T-helper 9 cell (primary cell): ENCODE measurements at regions not wholly inside any gene's neighbourhood (a gene's known extent, or its start where the extent isn't known, plus 50 kb on each side); places are given as distances from the start of the nearest gene placed in this dataset.

Experiments used
- DNase-seq: peaks from one replicate; pipeline ENCODE4 v3.0.0-alpha.2; 2020

DNA sequence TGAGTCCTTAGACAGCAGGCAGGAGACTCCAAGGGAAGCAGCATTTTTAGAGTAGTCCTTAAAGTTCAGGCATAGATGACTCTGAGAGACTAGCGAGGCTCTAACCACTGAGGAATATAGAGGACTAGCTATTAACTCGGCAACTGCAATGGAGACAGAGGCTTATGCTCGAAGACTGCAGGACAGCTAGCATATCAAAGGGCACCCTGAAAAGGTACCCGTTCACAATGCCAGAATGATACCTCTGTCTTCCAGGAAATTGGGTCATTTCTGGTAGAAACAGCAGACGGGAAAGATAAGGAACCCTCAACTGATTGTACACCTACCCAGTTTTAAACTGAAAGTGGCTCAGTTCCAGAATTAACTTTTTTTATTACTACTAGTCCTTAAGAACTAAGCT is 1204.0 kb upstream of the ZEB2 start:
- no peak for DNase-seq

DNA sequence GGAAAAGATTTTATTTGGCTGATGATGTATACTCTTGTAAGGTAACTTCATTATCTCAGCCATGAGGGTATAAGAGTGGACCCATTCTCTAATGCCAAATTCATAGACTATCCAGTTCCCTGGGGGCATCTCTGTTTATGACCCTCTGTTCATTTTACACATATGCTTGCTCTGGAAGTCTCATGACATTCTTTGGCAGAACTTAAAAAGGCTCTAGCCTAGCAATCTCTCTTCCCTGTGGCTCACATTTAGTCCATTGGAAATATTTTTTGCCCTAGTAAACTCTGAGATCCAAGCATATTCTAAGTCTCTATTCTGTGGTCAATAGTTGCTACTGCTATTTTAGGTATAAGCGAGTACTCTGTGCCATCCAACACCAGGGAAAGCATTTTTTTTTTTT is 1201.8 kb upstream of the ZEB2 start:
- no peak for DNase-seq

DNA sequence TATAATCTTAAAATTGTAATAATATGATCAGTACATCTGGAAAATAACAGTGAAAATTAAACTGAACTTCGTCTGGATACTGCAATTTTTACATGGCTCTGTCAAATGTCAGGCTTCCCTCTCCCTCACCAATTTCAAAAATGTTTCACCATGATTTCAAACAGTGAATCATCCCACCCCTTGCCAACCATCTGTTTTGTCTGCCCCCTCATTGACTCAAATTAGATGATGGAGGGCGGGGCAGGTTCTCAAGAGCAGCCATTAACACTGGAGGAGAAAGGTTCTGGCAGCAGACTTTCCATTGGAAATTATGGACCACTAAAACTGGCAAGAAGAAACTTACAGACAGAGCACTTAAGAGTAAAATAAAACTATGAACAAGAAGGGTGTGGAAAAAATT is 1195.7 kb upstream of the ZEB2 start:
- no peak for DNase-seq

DNA sequence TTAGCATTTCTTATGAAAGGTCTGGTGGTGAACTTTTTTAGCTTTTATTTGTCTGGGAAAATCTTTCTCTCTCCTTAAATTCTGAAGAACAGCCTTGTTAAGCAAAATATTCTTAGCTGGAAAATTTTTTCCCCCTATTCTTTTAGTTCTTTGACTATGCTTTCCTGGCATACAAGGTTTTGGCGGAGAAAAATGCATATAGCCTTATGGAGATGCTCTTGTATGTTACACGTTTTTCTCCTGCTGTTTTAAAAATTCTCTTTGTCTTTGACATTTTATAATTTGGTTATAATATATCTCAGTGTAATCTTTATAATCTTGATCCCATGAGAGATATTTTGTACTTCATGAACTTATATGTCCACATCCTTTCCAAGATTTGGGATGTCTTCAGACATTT is 1190.4 kb upstream of the ZEB2 start:
- no peak for DNase-seq

DNA sequence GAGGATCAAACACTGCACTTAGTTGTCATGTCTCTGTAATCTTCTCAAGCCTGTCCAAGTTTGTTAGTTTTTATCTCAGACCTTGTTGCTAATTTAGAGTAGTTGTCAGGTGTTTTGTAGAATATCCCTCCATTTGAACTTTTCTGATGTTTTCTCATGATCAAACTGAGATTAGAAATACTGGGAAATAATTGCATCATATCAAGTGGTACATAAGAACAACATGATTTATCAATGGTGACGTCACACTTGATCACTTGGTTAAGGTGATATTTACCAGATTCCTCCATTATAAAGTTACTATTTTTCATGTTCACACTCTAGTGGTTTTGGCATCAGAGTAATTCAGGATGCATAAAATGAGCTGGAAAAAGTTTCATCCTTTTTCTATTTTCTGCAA is 1182.4 kb upstream of the ZEB2 start:
- DNase-seq, result no peak

GRCh38 chr2:145692971-145693478 is 1173.1 kb upstream of the ZEB2 start:
- no peak for DNase-seq

DNA sequence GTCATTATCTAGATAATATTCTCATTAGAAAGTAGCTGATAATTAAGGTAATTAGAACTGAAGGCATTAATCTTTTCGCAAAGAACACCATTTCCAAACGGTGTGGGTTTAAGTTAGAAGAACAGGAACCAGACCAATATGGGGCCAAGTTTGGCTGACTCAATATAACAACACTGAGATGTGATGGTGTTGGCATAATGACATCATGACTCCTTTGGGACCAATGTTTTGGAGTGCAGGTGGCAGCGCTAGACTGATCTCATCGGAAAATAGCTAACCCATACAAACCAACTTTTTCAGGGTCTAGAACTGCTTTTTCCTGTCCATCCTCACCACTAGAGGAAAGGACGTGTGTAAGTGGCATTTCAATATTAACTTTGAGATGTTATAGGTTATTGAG is 1171.7 kb upstream of the ZEB2 start:
- DNase-seq, result no peak

GRCh38 chr2:145690183-145690778 is 1170.4 kb upstream of the ZEB2 start:
- no peak for DNase-seq

- no peak for DNase-seq
These were observed 1169.4 kb upstream of the ZEB2 start for GRCh38 chr2:145689277-145689676.

DNA sequence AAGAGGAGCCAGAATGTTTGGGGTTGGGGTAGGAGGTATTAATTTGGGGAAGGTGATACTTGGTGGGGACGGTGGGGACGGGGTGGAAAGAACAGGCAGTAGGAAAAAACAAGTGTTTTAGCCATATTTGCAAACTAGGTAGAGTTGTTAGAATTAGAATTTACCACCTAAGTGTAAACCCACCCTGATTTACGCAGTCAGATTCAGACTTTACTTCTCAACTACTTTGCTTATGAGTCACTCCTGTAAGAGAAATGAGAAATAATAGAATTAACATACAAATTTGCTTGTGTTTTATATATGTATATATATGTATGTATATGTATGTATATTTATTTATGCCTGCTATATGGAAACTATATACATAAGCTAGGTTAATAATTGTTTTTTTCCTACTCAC is 1168.2 kb upstream of the ZEB2 start:
- no peak for DNase-seq

GRCh38 chr2:145687442-145688134 is 1167.7 kb upstream of the ZEB2 start:
- no peak for DNase-seq

DNA sequence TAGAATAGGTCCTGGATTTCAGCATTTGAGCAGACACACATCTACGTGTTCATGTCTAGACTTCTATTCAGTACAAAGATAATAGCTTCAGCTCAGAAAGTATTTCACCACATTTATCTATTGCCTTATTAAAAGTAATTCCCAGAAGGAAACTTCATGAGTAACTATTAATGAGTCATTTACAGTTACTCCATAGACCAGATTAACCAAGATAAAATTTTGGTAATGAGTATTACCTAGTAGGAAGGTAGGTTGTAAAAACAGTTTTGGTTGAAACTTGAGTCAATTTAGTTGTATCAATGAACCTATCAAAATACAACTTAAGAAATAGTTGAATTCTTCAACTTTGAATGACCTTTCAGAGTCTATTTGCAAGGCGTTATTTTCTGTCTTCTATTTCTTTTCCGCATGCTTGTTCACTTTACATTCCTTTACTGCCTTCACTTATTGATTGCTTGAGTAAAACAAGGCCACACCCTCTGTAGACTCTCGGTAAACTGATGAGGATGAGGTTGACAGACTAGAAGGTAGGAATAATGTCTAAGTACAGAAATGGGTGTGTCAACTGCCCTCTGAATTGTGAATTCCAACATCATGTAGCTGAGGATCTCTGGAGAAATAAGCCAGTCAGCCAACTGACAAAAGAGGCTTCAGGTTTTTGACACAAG is 1165.6 kb upstream of the ZEB2 start:
- no peak for DNase-seq

DNA sequence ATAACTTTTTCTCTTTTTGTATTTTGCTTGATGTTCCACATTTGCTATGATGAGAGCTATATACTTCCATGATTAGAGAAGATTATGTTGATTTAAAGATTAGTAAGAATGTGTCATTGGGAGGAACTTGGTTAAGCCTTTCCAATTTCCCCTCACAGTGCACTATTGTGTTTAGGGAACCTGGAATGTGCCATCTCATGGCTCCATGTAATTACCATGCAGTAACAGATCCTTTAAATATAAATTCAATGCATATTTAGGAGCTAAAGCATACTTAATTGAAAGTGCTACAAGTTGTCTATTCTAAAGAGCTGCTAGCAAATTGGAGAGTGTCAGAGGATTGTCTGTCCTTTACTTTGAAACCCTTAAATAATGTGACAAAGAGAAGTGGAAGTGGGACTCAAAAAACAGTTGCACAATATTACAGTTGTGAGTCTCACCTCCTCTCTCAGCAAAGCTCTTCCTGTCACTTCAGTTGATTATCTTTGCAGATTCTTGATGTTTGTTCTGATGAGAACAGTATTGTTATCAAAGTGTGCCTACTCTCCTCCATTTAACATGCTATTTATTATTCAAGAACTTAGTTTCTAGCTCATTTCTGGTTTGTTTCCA is 1162.7 kb upstream of the ZEB2 start:
- no peak for DNase-seq

GRCh38 chr2:145680276-145680675 is 1160.4 kb upstream of the ZEB2 start:
- no peak for DNase-seq

DNA sequence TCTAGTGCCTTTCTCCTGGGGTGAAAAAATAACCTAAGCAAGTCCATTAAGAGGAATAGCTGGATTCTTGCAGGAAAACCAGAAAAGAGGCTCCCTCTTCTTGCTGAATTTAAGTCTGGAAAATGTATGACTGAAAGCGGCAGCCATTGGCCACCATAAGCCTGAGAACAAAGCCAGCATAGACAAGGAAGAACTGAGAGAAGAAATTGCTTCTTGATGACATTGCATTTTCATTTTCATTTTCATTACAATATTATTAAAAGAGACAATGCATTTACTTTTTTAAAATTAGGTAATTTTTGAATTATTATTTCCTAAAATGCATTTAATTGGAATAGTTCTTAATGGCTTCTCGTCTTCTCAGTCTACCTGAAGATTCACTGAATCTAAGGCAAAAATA is 1157.5 kb upstream of the ZEB2 start:
- DNase-seq, result no peak

DNA sequence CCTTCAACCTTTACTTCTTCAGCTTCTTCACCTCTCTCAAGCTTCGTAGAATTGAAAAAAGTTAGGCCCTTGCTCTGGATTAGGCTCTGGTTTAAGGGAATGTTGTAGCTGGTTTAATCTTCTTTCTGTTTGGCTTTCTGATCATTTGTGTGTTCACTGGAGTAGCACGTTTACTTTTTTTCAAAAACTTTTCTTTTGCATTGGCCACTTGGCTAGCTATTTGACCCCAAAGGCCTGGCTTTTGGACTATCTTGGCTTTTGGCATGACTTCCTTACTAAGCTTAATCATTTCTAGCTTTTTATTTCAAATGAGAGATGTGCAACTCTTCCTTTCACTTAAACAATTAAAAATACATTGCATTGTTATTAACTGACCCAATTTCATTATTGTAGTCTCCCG is 1154.8 kb upstream of the ZEB2 start:
- no peak for DNase-seq

DNA sequence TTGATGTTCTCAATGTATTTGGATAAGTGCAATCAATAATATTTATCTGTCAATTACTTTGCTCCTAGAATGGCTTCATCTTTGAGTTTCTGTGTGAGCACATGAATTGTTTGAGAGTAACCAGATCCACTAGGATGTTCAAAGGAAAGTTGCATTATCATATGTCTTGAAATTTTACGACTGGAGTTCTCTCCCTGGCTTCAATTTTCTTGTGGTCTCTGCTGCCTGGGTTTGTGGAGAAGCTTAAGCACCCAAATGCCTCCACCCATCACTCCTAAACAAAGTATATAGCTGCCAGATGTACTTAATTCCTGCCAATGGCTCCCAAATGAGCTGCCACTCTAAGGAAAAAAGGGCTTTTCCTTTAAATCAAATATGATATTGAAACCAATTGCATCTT is 1149.4 kb upstream of the ZEB2 start:
- no peak for DNase-seq

GRCh38 chr2:145666552-145666951 is 1146.6 kb upstream of the ZEB2 start:
- no peak for DNase-seq

DNA sequence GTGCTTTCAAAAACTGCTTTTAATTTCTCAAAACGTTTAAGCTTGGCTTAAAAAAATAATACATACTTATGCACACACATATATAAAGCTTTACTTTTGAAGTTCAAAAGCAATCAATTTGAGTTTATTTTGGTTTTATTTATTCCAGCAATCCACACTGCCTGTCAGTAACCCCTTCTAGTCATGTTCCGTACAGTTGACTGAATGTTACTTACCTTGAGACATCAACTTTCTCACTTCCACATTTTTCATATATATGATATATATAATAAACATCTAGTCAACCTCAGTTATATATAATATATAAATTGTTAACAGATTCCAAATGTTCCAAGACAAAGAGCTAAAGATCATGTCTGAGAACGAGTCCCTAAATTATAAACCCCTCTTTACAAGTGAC is 1137.3 kb upstream of the ZEB2 start:
- no peak for DNase-seq

- no peak for DNase-seq
These were observed 1135.3 kb upstream of the ZEB2 start for GRCh38 chr2:145655165-145655765.

GRCh38 chr2:145654746-145655145 is 1134.8 kb upstream of the ZEB2 start:
- DNase-seq, result no peak

GRCh38 chr2:145654156-145654555 is 1134.2 kb upstream of the ZEB2 start:
- DNase-seq, result no peak

DNA sequence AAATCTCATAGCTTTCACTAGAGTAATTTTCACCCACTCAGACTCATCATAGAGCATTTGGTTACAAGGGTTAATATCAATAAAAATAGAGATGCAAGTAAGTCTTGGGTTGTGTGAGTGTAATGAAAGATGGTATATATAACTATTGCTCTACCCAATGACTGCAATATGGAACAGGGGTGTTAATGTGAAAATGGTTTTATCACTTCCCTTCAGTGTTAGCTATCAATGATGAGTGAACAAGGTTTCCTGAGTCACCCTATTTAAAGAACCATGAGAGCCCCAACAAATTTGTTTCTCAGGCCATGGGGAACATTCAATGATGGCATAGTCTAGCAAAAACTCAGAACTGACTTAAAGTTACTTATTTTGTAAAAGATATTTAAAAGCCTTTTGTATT is 1133.6 kb upstream of the ZEB2 start:
- no peak for DNase-seq
